Endothelial cell of umbilical vein (primary cell): ENCODE measurements at regions not wholly inside any gene's neighbourhood (a gene's known extent, or its start where the extent isn't known, plus 50 kb on each side); places are given as distances from the start of the nearest gene placed in this dataset.

Experiments
- BruUV-seq: library from RNA; stranded (reverse); fragments of 400-500 nt; replicated peaks from 2 replicates; lab custom pipeline; 2021; lab: Mats Ljungman, UMichigan
- CTCF ChIA-PET: fragments of 300-600, 350-600 bp; sonication (Branson Sonifier 250); formaldehyde crosslinking; loops from one replicate; lab custom pipeline; 2021; ENCODE audit warnings: antibody characterized with exemption, inconsistent platforms; lab: Charles Lee
- POLR2A ChIA-PET: fragments of 300-600, 350-600 bp; sonication (Branson Sonifier 250); formaldehyde crosslinking; loops from one replicate; lab custom pipeline; 2021; ENCODE audit warnings: antibody characterized with exemption, inconsistent platforms; lab: Charles Lee
- DNase-seq: peaks from one replicate; pipeline ENCODE4 v3.0.0-alpha.2; 2011; ENCODE audit warnings: low read depth, low spot score
- FAIRE-seq: peaks from 2 replicates; lab custom pipeline; 2011; peaks lifted over from hg19 to GRCh38; lab: Jason Lieb, UNC
- H2AFZ ChIP-seq: 2 replicates; pipeline ENCODE4 v1.6.0; 2012; ENCODE audit warnings: low read depth, low read length, control low read depth, inconsistent platforms
- H3K27ac ChIP-seq: 2 replicates; pipeline ENCODE4 v1.5.1; 2011; ENCODE audit warnings: low read depth, mild to moderate bottlenecking, control low read depth, low read length, moderate library complexity; ENCODE audit not compliant: insufficient read depth
- H3K27me3 ChIP-seq, 2 experiments: 2 replicates each; pipeline versions ENCODE4 v1.6.0 to v1.6.1; 2011; ENCODE audit warnings: low read length in 2 of 2, mixed read lengths in 1 of 2; ENCODE audit not compliant: control insufficient read depth in 2 of 2, insufficient read depth in 2 of 2
- H3K36me3 ChIP-seq, 2 experiments: 2 replicates in 1 of 2; 3 replicates in 1 of 2; pipeline ENCODE4 v1.5.1; 2011; ENCODE audit warnings: low read length in 2 of 2, mild to moderate bottlenecking in 1 of 2, moderate library complexity in 1 of 2; ENCODE audit not compliant: control insufficient read depth in 2 of 2, insufficient read depth in 2 of 2; ENCODE audit errors: extremely low read depth in 1 of 2
- H3K4me1 ChIP-seq: 3 replicates; pipeline ENCODE4 v1.5.1; 2011; ENCODE audit warnings: mild to moderate bottlenecking, low read length; ENCODE audit not compliant: control insufficient read depth, insufficient read depth; ENCODE audit errors: extremely low read depth
- H3K4me2 ChIP-seq: 2 replicates; pipeline ENCODE4 v1.6.1; 2011; ENCODE audit warnings: low read length, control low read depth, mixed read lengths; ENCODE audit not compliant: insufficient read depth
- H3K4me3 ChIP-seq, 3 experiments: fragments of 200-600 bp in 1 of 3; sonication (generic), shearing (Covaris generic) in 1 of 3; replicated peaks in 1 of 3; 2 replicates each; pipeline ENCODE4 v1.5.1; 2011 to 2016; ENCODE audit warnings: control low read depth in 3 of 3, low read length in 3 of 3, mild to moderate bottlenecking in 2 of 3, inconsistent platforms in 1 of 3, low read depth in 1 of 3, moderate library complexity in 1 of 3; ENCODE audit not compliant: insufficient read depth in 1 of 3
- H3K79me2 ChIP-seq: 2 replicates; pipeline ENCODE4 v1.6.0; 2012; ENCODE audit warnings: low read length, inconsistent platforms; ENCODE audit not compliant: control insufficient read depth, insufficient read depth
- H3K9ac ChIP-seq: replicated peaks from 2 replicates; pipeline ENCODE3; 2011; ENCODE audit warnings: low read length, control low read depth; ENCODE audit not compliant: insufficient read depth; ENCODE audit errors: extremely low read depth
- H3K9me1 ChIP-seq: replicated peaks from 3 replicates; pipeline ENCODE4 v1.6.0; 2011; ENCODE audit warnings: mild to moderate bottlenecking, low read length; ENCODE audit not compliant: control insufficient read depth, insufficient read depth; ENCODE audit errors: extremely low read depth
- H3K9me3 ChIP-seq: replicated peaks from 2 replicates; pipeline ENCODE4 v1.5.1; 2012; ENCODE audit warnings: low read length, inconsistent platforms; ENCODE audit not compliant: control insufficient read depth, insufficient read depth
- H4K20me1 ChIP-seq: replicated peaks from 2 replicates; pipeline ENCODE3; 2011; ENCODE audit warnings: mild to moderate bottlenecking, low read length; ENCODE audit not compliant: control insufficient read depth, insufficient read depth; ENCODE audit errors: extremely low read depth
- CTCF ChIP-seq, 2 donors: IDR thresholded peaks; 1 replicate in 1 of 2; 2 replicates in 1 of 2; pipeline ENCODE4 v1.5.1; 2011; ENCODE audit warnings: low read length in 2 of 2, mild to moderate bottlenecking in 2 of 2, moderate library complexity in 2 of 2, control low read depth in 1 of 2, inconsistent platforms in 1 of 2, low read depth in 1 of 2; ENCODE audit not compliant: insufficient read depth in 1 of 2; ENCODE audit errors: extremely low read depth in 1 of 2
- EZH2 ChIP-seq: IDR thresholded peaks from 2 replicates; pipeline ENCODE4 v1.6.1; 2012; ENCODE audit warnings: borderline replicate concordance, low read depth, mild to moderate bottlenecking, moderate library complexity, low read length, inconsistent platforms; ENCODE audit not compliant: severe bottlenecking
- FOS ChIP-seq: IDR thresholded peaks from 2 replicates; pipeline ENCODE4 v1.6.1; 2011; ENCODE audit warnings: mild to moderate bottlenecking, low read length, moderate library complexity, borderline replicate concordance; ENCODE audit not compliant: insufficient read depth
- GATA2 ChIP-seq: IDR thresholded peaks from 2 replicates; pipeline ENCODE4 v1.7.0; 2011; ENCODE audit warnings: low read depth, mild to moderate bottlenecking, moderate library complexity, mixed read lengths, low read length; ENCODE audit not compliant: insufficient read length, insufficient read depth
- JUN ChIP-seq: IDR thresholded peaks from 2 replicates; pipeline ENCODE4 v1.6.1; 2011; ENCODE audit warnings: borderline replicate concordance, low read depth; ENCODE audit not compliant: insufficient read length, insufficient read depth
- MAX ChIP-seq: IDR thresholded peaks from 2 replicates; pipeline ENCODE4 v1.6.1; 2011; ENCODE audit not compliant: insufficient read depth, insufficient read length
- MYC ChIP-seq: IDR thresholded peaks from one replicate; pipeline ENCODE4 v1.6.1; 2011; ENCODE audit warnings: mild to moderate bottlenecking, low read depth, low read length
- POLR2A ChIP-seq: IDR thresholded peaks from 2 replicates; pipeline ENCODE4 v1.6.1; 2012; ENCODE audit warnings: low read depth, mild to moderate bottlenecking, control low read depth, low read length
- POLR2AphosphoS5 ChIP-seq: IDR thresholded peaks from 2 replicates; pipeline ENCODE4 v1.6.1; 2012; ENCODE audit warnings: low read depth, mild to moderate bottlenecking, control low read depth, low read length, moderate library complexity; ENCODE audit not compliant: insufficient read depth
- dilution Hi-C: fragments of 300-500 bp; cut with MboI; formaldehyde crosslinking; loops from one replicate; pipeline ENCODE4 v1.15.0; 2019; ENCODE audit warnings: low sequenced_read_pairs; ENCODE audit not compliant: extremely low pct_ligation_motif_present
- intact Hi-C: fragments of 100-400 bp; cut with micrococcal nuclease; formaldehyde crosslinking; loops from one replicate; pipeline ENCODE4 v1.10.0; 2022

- CTCF ChIA-PET, result interaction anchor here (1.0 kb wide), 1 partner anchor 86 kb away, joined by 3 read pairs; no protein-coding TSS in a partner anchor
- dilution Hi-C loops, result no loop called here
- H3K36me3 ChIP-seq, result no peaks in the 10 kb centered on the region
Measured at GRCh38 chr2:217294818-217295217, 435.0 kb upstream of the TNP1 start.

More at GRCh38 chr2:217294818-217295217, 435.0 kb upstream of the TNP1 start:
- Histone ChIP-seq H3K4me3 (no peak overlapping the region), H3K27ac (no peak overlapping the region), H3K9me3 (no peaks in the 10 kb centered on the region), H3K9me1 (no peaks in the 10 kb centered on the region), H3K4me2 (no peak overlapping the region), H3K4me1 (no peaks in the 10 kb centered on the region), H3K9ac (no peak overlapping the region), H3K79me2 (no peaks in the 10 kb centered on the region), H2AFZ (no peak overlapping the region), H4K20me1 (no peaks in the 10 kb centered on the region), H3K27me3 (no peaks in the 10 kb centered on the region)
- DNase-seq (no peak), FAIRE-seq (no peak)
- intact Hi-C loops, result no loop called here
- BruUV-seq, result no TSS peak
- POLR2A ChIA-PET, result no interaction called here
- TF ChIP-seq FOS, result no peak
- TF ChIP-seq GATA2, result no peak
- no peak for TF ChIP-seq POLR2AphosphoS5
- no peak for TF ChIP-seq JUN
- no peak for TF ChIP-seq CTCF (IDR thresholded peaks at IDR 0.05; ENCODE audit: extremely low read depth in 1 of 2, insufficient read depth in 1 of 2, low read depth in 1 of 2, low read length in 2 of 2)
- no peak for TF ChIP-seq EZH2
- TF ChIP-seq MYC, result no peak
- no peak for TF ChIP-seq POLR2A
- no peak for TF ChIP-seq MAX
